AML-193 (cell line): ENCODE measurements at regions not wholly inside any gene's neighbourhood (a gene's known extent, or its start where the extent isn't known, plus 50 kb on each side); places are given as distances from the start of the nearest gene placed in this dataset.

ENCODE experiments used
- DNase-seq, 2 experiments: peaks; one replicate each; lab custom pipeline; 2025; lab: John Stamatoyannopoulos, UW

DNA sequence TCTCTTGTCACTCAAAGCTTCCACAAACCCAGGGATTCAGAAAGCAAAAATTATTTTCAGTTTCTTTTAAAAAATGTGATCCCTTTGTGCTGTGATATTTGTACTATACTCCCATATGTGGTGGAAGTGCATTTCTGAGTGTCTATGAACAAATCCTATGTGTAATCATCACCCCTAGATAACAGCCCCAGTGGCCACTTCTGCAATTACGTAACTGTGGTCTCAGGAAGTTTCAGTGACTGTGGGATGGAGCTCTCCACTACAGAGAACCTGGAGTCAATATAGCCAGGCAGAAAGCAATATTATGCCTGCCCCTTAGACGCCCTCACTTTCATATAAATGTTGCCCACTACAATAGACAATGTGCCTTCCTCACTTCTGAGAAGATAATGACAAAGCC lies 1101.7 kb upstream of the GHITM start:
- DNase-seq = peak; percentile 7 to 10

DNA sequence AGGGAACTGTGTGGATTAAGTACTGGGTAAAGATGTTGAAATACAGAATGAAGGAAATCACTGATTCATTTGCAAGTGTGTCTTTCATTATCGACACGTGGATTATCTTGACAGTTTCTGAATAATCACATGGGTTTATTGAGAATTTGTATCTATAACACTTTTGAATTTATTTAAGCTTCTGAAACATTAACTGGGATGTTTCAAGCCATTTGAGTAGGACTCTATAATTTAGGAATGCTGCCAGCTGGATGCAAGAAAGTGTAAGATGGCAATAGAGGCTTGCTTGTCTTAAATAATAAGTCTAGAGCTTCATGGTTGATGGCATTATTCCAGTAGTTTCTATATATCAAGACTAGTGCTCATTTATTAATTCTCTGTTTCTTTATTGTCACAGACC lies 1100.7 kb upstream of the GHITM start:
- no peak for DNase-seq

DNA sequence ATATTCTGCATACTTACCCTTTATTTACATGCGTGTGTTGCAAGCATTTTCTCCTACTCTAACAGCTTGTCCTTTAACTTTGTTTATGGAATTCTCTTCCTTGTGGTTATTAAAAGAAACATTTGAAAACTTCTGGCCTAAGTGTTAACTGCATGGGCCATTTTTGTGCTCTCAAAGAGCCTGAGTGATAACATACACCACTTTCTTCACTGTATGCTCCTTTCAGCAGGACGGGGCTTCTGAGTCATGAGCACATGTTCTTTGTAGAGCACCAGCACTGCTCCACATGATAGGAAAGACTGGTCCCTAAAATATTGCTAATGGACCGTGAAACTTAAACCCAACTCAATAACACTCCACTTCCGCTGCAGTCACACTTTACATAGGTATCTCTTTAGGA lies 1093.6 kb upstream of the GHITM start:
- DNase-seq = no peak

DNA sequence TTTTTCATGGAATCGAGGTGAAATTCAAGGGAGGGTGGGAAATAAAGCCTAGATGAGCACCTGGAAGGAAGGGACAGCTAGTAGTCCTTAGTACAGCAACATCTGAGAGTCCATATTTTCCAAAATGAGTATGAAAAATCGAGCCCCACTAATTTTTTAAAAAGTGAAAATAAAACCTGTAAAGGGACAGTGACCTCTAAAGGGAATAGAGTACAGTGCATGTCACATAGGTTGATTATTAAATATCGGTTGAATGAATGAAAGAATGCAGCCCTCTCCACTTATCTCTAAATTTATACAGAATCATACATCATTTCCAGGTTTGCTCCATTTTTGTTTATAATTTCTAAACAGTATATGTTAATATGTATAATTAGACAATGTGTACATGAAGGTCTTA lies 1088.5 kb upstream of the GHITM start:
- no peak for DNase-seq

DNA sequence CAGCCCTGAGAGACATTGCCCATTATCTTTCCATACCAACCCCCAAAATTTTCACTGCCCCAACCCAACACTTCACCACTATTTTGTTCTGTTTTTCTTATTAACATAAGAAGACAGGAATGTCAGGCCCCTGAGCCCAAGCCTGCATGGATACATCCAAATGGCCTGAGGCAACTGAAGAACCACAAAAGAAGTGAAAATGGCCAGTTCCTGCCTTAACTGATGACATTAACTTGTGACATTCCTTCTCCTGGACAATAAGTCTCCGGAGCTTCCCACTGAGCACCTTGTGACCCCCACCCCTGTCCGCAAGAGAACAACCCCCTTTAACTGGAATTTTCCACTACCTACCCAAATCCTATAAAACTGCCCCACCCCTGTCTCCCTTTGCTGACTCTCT lies 1076.4 kb upstream of the GHITM start:
- DNase-seq = no peak

DNA sequence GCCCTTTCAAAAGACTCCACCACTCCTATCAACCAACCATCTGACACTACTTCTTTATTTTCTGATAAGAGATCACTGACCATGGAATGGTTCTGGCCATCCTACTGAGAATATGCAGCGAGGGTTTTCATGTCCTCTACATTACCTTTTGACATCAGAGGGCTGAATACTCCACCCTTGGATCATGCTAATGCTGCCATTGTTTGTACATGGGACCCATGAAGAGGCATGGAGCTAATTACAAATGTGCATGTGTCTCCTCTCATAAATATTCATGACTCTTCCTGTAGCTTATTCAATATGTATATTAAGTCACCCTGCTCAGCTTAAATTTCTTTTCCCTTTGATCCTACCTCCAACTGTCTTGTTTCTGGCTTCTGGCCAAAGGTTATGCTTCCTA lies 1065.8 kb upstream of the GHITM start:
- DNase-seq = no peak

DNA sequence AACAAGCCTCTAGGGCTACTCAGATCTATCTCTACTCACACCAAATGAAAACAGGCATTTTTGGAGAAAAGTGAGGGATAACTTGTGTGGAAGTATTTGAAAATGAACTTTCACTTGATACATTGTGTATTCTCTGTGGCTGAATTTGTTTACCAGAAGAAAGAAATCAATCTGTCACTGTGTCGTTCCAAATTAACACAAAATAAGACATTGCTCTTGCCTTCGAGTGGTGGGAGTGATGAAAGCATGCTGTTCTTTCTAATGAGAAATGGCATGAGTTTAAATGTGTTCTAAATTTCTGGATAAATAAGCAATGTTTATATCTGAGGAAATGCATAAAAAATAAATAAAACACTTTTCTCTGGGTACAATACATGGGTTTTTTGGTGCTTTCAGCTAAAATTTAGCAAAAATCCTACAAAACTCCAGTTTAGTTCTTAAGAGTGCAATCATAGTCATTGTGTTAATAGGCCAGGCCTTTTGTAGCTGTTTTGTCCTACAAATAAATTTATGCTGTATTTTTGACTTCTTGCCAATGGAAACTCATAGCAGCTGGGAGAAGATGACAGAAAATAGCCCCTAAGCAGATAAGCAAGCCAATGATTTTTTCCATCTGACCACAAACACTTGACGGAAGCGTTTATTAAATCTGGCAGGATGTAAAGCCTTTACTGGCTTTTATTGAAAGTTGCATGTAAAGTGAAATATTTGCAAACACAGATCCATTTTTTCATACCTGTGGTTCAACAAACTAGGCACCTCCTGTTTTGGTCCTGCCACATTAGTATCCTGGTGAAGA lies 1064.1 kb upstream of the GHITM start:
- no peak for DNase-seq

DNA sequence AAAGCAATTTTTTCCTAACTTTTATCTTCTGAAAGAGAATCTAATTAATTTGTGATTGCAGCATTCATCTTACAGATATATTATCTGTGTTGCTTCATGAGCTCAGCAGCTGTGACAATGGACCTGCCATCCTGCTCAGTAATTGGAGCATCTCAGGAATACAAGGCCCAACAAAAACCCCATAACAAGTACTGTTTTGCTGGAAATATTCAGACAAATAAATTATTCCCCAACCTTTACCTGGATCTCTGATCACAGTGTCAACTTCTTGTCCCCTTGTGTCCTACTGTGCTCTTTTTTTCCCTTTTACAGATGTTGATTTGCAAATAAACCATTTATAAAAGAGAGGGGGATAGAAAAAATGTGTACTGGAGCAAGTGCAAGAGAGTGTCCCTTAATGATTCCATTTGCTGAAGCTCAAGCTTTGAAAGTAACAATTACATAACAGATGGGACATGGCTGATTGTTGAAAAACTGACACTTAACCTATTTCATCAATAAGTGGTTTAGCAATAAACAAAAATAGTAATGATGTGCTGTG lies 1063.4 kb upstream of the GHITM start:
- DNase-seq = no peak

DNA sequence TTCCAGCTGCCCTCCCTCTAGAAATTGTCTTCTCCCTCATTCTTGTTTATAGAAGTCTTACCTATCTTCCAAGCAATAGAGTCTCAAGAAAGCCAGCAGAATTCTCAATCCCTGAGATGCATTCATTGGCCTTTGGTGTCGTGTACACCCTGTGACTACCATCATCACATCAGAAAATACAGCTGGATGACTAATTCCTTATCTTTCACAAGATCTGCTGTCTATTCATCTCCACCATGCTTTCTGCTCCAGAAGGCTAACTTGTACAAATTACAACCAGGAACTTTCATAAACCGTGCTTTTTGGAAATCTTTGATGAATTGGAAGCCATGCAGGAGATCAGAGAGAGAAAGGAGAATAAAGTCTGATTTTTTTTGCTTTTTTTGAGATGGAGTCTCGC lies 1062.9 kb upstream of the GHITM start:
- no peak for DNase-seq

DNA sequence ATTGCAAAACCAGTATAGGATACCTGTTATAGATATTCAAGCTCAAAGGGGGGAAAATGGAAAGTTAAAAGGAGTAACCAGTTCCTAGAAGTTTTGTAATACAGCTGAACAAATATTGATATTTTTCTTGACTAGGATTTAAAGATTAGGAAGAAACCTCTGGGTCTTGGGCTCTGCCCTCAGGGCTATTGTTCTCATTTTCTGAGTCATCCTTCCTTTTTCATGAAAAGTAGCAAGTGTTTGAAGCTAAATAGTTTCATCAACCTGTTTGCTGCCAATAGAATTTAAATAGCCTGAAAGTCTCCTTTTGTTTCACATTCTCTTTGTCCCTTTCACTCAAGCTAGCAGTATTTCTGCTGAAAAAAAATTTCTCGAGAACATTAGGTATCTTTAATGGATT lies 1061.1 kb upstream of the GHITM start:
- no peak for DNase-seq

DNA sequence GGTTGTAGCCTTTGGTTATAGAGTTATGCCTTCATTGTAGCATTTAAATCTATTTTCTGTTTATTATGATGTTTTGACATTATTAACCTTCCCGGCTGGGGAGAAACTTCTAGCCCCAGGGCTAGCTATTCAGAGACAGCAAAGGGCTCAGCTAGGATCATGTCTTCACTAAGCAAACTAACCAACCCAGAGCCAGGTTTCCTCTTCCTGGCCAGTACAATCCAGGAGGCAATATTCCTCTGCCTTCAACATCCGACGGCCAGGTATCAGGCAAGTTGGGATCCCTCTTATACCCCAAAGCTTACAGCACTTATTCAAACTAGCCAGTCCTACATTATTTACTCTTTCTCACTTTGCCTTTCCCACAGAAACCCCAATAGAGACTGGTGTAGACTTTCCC lies 1060.7 kb upstream of the GHITM start:
- no peak for DNase-seq

DNA sequence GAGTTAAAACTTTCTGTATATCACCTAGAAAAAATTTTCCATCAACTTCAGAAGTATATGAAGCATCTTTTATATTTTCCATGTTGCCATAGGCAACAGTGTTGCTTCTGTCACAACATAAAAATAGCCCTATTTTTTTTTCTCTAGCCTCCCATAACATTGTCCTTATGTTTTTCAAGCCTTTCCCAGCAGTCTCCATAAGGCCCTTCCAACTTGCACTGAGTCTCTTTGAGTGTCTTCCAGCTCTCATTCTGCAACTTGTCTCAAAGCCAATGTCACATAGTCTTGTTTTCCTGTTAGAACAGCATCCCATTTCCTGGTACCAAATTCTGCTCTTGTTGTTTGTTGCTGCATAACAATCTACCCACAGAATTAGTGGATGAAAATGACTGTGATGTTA lies 1055.5 kb upstream of the GHITM start:
- no peak for DNase-seq

DNA sequence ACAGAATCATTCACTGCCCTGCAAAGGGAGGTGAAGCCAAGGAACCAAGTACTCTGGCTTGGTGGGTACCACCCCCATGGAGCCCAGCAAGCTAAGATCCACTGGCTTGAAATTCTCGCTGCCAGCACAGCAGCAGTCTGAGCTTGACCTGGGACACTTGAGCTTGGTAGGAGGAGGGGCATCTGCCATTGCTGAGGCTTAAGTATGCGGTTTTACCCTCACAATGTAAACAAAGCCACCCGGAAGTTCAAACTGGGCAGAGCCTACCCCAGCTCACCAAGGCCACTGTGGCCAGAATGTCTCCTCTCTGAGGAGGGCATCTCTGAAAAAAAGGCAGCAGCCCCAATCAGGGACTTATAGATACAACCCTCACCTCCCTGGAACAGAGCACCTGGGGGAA lies 1050.0 kb upstream of the GHITM start:
- no peak for DNase-seq

DNA sequence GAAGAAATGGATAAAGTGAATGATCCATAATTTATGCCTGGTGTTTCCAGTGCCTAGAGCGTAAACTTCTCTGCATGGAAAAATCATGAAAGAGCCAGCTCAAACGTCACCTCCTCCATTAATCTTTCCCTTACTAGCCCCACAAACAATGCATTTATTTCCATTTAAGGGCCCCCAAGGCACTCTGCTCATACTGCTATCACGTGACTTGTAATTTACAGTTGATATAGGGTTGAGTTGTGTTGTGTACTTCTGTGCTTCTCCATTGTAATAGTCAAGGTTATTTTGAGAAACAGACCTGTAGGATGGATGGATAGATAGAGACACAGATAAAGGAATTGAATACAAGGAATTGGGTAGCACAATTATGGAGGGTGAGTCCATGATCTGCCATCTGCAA lies 1034.7 kb upstream of the GHITM start:
- DNase-seq = no peak

DNA sequence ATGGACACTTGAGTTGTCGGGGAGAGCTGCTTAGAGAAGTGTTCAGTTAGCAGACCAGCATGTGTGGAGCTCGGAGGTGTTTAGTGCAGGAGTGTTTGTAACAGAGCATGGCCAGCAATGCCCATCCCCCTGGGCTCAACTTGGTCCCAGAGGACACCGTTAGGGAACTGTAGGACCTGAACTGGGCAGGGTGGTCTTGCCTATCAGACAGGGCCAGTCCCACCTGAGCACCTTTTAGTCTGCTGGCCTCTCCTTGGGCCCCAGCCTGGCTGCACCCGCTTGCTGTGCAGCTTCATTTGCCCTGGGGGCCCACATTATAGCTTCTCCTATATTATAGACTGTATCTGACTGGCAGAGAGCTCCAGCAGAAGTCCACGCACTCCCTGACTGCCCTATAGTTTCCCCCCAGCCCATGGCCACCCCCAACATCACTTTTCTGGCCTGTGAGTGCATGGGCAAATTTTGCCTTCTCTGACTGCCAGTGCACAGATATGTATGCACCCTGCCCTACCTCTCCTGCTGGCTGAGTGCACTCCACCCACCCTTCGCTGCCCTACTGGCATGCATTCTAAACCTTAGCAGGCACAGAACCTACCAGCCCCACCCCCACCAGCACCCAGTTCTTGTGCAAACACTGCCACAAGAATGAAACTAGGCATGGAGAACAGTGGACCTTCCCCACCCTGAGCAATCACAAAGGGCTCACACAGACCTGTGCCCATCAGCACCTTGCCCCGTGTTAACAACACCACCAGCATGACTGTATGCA lies 1030.6 kb upstream of the GHITM start:
- no peak for DNase-seq

DNA sequence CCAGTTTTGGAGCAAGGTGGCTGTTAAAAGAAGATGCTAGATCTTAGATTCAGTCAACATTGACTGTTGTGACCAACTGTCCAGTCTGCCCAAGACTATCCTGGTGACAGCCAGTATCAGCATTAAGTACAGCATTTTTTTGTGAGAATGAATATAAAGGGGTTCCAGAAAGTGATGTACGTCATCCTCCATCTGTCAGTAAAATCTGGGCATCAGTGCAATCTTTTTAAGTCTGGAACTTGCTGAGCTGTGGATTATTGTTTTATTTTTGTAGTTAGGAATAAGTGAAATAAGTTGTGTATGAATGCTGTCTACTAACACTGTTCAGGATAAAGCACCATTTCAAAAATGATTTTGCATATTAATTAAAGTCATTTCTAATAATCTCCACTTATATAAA lies 1020.0 kb upstream of the GHITM start:
- no peak for DNase-seq

DNA sequence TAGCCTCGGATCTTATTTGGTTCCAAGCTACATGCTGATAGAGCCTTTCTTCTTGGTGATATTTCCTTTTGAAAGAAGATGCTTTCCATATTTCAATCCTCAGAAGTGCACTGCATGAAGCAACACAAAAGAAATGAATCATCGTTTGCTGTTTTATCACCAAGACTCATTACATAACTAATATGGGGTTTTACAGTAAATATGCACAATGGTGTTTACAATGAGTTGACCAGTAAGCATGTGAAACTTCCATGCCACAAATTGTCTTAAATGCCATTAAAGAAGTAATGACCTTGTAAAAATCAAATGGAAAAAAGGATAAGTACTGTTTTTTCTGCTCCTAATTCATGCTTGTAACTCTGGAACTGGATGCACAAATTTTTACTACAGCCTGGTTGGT lies 1017.0 kb upstream of the GHITM start:
- no peak for DNase-seq

DNA sequence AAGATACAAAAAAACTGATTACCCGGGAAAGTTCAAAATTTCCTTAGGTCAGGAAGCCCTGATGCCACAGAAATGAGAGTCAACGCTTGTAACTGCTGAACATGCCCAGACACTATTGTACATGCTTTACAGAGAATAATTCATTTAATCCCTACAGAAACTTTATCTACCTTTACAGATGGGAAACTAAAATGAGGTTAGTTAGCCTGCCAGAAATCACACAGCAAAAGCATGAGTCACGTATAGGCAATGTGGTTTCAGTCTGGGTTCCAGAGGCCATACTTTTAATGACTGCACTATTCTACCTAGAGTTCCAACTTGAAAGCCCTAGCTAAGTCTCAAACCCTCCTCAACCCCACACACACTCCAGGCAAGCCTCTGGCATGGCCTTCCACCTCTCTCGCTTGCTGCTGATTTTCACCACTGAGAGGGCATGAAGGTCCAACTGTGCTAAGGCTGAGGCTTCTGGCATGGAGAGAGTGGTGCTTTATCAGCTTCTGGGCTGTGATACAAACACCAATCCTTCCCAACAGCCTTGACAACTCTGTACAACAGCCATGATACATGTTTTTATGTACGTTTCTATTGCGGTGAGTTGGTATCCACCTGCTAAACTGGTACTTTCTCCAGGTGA lies 1011.2 kb upstream of the GHITM start:
- DNase-seq = no peak

DNA sequence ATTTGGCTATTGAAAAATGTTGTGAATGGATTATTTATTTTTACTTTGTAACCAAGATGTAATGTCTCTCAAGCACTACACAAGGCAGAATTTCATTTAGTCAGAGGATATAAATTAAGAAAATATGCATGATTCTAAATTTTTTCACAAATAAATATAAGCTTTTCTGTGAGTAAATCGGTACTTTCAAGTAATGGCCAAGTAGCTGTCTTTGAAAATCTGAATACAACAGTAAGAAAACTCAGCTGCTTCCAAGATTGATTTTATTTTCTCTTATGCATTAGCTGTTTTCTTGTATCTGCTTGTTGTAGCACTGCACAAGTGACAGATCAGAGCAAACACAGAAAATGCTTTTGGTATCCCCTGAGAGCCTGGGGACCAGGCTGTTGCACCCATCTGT lies 998.5 kb upstream of the GHITM start:
- no peak for DNase-seq

DNA sequence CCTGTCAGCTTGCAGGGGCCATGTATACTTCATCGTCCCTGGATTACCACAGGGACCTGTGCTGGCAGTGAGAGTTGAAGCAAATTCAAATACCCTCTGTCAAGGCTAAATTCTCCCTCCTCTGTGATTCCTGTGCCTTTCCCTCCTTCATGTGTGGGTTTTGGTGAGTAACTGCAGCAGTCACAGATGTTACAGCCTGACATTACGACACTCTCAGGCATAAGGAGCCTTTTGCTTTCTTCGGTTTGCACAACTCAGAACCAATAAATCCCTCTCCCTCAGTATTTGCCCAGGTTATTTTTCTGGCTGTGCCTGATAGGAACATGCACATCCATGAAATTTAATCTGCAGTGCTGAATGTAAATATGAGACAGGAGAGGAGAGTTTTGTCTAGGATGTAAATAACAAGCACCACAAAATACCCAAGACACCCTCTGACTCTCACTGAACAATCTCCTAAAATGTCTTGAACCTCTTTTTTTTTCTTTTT lies 997.2 kb upstream of the GHITM start:
- DNase-seq = no peak

DNA sequence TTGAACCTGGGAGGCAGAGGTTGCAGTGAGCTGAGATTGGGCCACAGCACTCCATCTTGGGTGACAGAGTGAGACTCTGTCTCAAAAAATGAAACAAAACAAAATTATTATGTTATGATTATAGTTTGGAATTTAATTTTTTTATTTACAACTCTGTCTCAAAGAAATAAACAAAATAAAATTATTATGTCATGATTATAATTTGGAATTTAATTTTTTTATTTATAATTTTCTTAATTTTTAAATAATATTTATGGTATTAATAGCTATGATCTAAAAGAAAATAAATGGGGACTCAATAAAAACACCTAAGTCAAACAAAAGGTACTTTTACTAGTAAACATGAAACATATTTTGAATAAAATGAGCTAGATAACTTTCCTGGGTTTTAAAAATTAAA lies 994.8 kb upstream of the GHITM start:
- no peak for DNase-seq

DNA sequence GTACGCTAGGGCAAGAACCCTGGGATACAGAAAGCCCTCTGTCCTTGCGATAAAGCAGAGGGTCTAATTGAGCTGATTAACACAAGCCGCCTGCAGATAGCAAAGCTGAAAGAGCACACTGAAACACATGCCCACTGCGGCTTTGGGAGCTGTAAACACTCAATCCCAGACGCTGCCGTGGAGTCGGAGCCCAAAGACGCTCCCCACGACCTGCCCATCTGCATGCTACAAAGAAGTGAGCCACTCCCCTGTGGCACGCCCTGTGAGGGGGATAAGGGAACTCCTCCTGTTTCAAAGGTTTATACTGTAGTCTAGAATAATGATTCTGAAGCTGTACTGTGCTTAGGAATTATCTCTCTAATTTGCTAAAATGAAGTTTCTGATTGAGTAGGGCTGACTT lies 985.6 kb upstream of the GHITM start:
- no peak for DNase-seq

DNA sequence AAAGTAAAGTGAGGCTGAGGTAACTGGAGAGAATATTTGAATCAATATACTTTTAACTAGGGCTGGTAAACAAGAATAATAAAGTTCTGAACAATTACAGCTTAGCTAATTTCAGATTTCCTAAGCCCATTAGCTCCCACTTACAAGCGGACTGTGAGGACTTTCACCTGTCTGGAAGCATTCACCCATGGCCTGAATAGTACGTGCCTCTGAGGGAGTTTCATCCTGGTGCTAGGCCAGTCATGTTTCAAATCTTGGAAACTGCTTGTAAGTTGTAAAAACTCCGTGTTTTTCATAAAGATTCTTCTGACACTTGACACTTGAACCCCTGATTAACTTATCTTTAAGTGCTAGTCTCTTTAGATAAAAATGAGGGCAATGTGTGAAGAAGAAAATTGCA lies 975.2 kb upstream of the GHITM start:
- DNase-seq = no peak
